Breast epithelium (tissue), 3 donors: ENCODE measurements at regions not wholly inside any gene's neighbourhood (a gene's known extent, or its start where the extent isn't known, plus 50 kb on each side); places are given as distances from the start of the nearest gene placed in this dataset.
"Not testable (repeated sequence)": the region's sequence is repeated elsewhere in the genome, so short reads cannot be mapped to it uniquely, and the experiment has no call there.

Experiments used
- CTCF ChIP-seq, 3 donors: fragments of 450-650 bp; IDR thresholded peaks; one replicate each; pipeline ENCODE4 v1.5.1; 2016 to 2017; ENCODE audit warnings: antibody characterized with exemption in 3 of 3, mild to moderate bottlenecking in 3 of 3, moderate library complexity in 3 of 3
- POLR2A ChIP-seq: fragments of 450-650 bp; IDR thresholded peaks from one replicate; pipeline ENCODE4 v1.6.1; 2016; ENCODE audit warnings: antibody characterized with exemption, mild to moderate bottlenecking, moderate library complexity

GRCh38 chr3:195983880-195984279 lies 75.5 kb upstream of the TNK2 start:
- TF ChIP-seq CTCF (IDR thresholded peaks at IDR 0.05); POLR2A: not testable (repeated sequence)
